ENCODE measurements at regions not wholly inside any gene's neighbourhood (a gene's known extent, or its start where the extent isn't known, plus 50 kb on each side); places are given as distances from the start of the nearest gene placed in this dataset.
"Not testable (repeated sequence)": the region's sequence is repeated elsewhere in the genome, so short reads cannot be mapped to it uniquely, and the experiment has no call there.

DNA sequence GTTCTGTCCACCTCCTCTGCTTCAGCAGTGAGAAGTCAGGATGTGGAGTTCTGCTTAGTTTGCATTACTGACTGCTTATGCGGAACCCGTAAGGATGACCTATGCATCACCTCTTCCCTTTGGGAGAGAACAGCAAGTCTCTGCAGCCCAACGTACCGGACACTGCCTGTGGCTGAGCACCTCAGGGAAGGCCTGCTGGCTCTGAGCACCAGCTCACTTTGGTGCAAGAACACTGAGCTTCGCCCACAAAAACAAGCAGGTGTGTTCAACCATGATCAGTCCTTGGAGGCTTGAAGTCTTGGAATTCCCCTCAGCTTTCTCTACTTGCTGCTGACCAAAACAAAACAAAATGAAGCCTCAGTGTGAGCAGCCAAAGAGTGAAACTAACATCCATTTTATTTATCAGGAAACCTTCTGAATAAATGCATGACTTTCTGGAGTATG lies 52.7 kb upstream of the NCK2 start:
- no peak for DNase-seq (ENCODE audit: low read depth)

DNA sequence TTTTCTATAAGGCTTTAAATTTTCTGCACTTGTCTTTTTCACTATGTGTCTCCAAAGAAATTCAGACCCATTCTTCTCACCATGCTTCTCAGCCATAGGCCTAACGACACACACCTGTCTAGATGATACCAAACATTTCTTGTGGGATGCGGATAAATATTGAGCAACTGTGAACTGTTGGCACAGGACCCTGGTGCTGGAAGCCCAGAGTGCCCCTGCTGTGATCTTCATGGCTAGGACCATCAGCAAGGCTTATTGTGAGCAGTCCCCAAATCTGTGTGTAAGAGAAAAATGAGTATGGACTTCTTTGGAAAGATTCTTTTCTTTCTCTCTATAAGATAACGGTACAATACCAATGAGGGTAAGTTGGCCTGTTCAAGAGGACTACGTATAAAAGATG lies 54.1 kb upstream of the NCK2 start:
- no peak for DNase-seq (ENCODE audit: low read depth)

DNA sequence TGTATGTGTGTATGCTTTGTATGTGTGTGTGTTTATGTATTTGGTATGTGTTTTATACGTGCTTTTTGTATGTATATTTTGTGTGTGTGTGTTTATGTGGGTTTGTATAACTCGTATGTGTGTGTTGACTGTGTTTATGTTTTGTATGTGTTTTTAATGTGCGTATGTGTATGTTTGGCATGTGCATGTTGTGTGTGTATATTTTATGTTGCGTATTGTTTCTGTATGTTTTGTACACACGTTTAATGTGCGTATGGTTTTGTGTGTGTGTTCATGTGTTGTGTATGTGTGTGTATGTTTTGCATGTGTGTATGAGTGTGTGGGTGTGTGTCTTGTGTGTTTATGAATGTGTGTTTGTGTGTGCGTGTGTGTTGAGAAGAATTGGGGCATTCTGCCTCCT lies 55.2 kb upstream of the NCK2 start:
- no peak for DNase-seq (ENCODE audit: low read depth)

DNA sequence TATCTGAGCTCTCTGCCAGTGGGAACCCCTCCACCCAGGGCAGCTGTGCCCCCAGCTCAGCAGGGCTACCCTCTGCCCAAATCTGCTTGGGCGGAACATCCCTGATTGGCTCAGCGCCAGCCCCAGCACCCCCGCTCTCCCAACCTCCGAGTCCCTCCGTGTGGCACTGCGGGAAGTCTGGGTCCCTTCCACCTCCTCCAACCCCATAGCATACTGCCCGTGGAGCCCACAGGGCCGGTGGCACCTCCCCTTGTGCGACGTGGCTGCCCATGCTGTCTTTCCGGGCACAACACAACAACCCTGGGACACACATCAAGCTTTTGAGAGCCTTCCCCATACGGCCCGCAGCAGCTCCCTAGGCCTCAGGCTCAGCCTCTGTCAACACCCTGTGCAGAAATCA lies 55.8 kb upstream of the NCK2 start:
- no peak for DNase-seq (ENCODE audit: low read depth)

DNA sequence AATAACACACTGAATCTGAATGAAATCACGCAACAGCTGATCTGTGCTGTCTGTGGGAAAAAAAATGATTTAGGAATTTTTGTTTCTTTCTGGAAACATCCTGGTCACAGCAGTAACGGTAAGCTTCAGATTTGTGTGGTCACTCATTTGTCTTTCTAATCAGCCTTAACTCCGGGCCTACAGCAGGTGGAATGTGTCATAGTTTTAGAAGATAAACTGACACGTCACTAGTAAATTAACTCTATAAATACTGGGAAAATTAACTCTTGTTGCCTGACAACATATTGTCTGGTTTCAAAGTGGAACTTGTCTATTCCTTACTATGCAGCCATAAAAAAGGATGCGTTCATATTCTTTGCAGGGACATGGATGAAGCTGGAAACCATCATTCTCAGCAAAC lies 58.1 kb upstream of the NCK2 start:
- DNase-seq (ENCODE audit: low read depth), result no peak

DNA sequence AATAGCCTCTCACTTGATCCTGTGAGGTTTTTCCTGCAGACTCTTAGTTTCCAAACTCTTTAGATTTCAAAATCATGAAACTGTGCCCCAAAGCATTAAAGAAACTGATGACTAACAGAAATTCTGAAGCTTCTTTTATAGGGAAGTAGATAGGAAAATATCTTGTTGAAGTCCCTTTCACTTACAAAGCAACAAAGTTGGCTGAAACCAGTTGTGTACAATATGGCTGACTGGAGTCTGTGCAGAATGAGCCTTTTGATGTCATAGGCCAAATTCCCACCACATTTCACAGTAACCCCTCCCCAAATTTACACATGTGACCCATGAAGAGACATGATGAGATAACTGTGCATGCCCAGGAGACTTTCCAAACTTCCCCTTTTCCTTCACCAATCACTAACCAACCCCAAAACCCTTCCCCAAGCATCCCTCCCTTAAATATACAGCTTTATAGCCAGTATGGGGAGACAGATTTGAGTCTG lies 61.7 kb upstream of the NCK2 start:
- no peak for DNase-seq (ENCODE audit: low read depth)

DNA sequence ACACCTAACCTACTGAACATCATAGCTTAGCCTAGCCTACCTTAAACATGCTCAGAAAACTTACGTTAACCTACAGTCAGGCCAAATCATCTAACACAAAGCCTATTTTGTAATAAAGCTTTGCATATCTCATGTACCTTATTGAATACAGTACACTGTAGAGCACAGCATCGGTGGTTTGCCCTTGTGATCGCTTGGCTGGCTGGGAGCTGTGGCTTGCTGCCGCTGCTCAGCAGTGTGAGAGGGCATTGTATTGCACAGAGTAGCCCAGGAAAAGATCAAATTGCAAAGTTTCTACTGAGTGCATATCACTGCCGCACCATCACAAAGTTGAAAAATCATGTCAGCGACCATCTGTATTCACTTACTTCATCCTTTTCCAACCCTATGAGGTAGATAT lies 62.3 kb upstream of the NCK2 start:
- no peak for DNase-seq (ENCODE audit: low read depth)

DNA sequence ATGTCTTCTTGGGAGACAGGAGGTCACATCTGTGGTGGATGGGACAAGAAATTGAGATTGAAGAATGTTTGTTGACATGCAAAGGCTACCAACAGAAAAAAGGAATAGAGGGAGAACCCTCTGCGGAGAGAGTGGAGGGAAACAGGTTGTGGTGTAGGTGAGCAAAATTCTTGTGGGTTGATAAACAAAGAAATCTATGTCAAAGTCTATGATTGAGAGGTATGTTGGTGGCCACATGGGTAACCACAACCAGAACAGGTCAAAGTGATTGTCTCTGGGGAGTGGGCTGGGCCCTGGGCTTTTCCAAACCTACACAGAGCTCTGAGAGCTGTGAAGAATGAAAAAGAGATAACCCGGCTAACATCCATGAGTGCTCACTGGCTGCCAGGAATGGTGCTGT lies 62.8 kb upstream of the NCK2 start:
- no peak for DNase-seq (ENCODE audit: low read depth)

DNA sequence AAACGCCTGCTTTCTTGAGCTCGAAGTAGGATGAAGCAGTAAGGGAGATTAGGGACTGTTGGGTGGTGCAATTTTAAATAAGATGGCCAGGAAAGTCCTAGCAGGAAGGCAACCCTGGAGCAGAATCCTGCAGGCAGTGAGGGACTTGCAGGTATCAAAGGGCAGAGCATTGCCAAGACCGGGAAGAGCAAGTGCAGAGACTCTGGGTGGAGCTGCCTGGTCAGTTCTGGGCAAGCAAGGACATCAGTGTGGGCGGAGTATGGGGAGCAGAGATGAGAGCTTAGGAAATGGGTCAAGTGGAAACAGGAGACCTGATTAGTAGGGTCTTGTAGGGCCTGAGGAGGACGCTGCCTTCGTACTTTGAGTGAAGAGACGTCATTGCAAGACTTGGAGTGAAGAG lies 64.4 kb upstream of the NCK2 start:
- no peak for DNase-seq (ENCODE audit: low read depth)

DNA sequence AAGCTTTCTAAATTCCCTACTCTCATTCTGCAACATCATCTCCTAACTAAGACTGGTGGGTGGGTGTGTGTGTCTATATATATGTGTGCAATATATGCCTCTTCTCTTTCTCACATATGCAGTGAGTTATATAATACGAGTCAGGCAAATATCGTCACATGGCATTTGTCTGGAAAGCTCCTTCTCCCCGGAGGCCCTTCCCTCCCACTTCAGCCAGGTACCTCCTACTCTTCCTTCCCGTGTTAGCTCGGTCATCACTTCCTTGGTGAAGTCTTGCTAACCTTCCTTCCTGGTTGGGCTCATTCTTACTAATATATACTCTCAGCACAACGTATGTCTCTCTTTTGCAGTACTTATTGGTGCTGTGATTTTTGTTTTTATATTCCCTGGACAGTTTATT lies 66.4 kb upstream of the NCK2 start:
- DNase-seq (ENCODE audit: low read depth), result no peak

DNA sequence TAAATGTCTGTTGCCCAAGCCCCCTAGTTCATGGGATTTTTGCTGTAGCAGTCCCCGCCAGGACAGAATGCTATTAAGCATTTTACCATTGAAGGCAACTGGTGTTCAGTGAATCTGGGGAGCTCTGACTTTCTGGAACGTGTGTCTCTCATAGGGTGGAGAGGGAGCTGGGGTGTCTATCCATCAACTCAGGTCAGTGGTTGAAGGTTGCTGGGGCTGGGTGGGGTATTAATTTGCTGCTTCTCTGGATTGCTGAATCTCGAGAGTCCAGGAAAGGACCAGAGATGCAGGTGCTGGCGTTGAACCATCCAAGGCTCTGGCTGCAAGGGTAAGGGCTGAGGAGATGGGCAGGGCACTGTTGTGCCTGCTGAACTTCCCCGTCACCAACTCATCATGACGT lies 66.8 kb upstream of the NCK2 start:
- no peak for DNase-seq (ENCODE audit: low read depth)

DNA sequence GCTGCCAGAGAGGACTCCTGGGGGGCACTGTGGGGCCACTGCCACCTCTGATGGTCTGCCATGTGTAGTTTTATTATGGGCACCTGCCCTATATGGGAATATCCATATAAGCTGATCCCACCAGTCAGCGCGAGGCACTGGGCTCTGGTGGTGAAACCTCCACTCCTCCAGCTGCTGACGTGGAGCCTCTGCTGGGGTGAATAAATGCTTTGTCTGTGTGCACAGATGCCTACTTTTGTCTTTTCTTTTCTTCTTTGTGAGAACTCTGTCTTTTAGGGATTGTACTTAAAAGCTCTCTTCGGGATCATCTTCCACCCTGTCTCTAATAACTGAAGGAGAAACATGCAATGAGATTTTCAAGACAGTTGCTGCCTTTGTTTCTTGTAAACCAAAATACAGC lies 68.9 kb upstream of the NCK2 start:
- DNase-seq (ENCODE audit: low read depth), result no peak

DNA sequence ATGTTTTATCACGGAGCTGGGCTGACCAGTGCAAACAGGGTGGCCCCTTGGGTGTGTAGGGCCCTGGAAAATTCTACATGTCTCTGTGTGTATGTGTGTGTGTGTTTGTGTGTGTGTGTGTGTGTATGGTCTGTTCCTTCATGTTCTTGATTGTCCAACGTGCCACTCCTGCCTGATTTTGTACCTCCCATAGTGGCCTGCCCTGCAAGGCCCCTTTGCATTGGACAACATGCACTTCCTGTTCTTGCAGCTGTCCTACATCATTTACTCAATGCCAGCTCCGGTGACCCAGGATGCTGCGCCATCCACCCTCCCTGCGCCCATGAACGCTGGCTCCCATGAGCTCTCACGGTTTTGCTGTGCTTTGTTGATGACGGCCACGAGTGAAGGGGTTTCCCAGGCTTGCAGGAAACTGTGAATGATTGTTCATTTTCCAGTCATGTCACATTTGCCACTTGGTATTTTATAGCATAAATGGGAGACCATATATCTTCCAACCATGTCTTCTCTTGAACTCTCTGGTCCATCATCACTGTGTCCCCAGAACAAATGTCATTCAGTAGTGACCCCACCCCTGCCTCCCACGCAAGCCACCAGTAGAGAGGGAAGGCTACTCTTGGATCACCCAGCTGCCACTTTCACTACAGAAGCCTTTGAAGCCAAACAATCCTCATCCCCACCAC lies 69.7 kb upstream of the NCK2 start:
- no peak for DNase-seq (ENCODE audit: low read depth)

DNA sequence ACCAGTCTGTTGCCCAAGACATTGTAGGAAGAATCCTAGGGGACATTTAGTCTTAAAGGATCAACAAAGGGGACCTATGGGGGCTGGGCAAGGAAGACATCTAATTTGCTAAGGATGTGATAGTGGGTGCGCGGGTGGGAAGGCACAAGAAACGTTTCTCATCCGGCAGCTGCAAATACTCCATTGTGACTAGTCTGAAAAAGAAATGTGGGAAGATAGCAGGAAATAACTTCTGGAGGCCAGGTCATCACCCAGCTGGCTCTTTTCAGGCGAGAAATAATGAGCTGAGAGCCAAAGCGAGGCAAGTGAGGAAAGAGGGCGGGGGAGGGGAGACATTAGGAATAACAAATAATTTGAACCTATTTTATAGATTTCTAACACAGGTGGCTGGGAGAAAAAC lies 70.3 kb upstream of the NCK2 start:
- no peak for DNase-seq (ENCODE audit: low read depth)

DNA sequence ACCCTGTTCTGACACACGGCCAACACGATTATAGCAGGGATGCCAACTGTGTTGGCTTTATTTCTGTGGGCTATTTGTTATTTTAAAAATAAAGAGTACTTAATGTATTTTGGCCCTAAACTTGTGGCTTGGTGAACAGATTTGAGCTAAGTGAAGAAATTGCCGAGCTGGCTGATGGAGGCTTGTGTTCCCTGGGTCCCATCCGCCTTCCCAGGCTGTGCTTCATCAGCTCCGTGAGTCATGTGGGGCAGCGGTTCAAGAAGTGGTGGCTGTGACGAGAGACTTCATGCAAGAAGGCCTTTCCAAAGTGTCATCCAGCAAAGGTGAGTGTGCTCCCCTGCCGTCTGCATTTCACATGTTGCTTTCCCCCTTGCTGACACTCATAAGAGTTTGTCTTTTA lies 73.6 kb upstream of the NCK2 start:
- DNase-seq (ENCODE audit: low read depth), result no peak

DNA sequence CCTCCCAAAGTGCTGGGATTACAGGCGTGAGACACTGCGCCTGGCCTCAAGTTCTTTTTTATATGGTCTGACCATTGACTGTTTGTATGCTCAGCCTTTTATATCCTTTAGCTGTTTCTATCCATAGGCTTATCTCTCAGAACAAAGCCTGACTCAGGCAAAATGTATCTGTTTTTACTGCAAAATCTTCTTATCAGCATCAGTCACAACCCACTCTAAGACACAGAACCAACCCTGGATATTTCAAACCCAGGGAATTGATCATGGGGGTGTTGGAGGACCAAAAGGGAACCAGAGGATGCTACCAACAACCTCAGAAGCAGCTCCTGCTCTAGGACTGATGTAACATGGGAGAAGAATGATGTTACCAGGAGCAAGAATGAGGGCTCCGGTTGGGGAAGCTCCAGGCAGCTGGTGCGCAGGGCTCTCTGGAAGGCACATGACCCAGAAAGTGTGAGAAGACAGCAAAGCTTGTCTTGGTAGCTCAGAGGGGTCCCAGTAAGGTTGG lies 75.3 kb upstream of the NCK2 start:
- DNase-seq (ENCODE audit: low read depth), result no peak

DNA sequence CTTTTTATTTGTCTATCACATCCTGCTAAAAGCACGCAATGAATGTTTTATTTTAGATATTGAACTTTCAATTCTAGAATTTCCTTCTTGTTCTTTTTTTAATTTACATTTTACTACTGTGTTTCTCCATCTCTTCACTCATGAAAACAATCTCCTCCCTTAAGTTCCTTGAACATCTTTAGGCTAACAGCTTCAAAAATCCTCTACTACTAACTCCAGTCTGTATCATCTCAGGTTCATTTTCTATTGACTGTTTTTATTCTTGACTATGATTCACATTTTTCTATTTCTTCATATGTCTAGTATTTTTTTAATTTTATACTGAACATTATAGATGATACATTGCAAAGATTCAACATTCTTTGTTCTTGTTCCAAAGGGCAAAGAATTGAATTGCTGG lies 79.2 kb upstream of the NCK2 start:
- no peak for DNase-seq (ENCODE audit: low read depth)

DNA sequence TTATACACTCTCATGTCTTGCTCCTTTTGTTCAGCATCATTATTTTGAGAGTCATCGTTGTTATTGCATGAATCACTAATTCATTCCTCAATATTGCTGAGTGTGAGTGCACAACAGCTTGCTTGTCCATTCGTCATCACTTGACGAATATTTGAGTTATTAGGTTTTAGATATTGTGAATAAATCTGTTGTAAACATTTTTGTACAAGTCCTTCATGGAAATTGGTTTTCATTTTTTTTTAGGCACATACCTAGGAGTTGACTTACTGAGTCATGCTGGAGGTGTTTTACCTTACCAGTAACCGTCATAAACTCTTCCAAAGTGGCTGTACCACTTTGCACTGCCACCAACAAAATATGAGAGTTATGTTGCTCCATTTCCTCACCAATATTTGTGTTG lies 84.2 kb upstream of the NCK2 start:
- DNase-seq (ENCODE audit: low read depth), result no peak

DNA sequence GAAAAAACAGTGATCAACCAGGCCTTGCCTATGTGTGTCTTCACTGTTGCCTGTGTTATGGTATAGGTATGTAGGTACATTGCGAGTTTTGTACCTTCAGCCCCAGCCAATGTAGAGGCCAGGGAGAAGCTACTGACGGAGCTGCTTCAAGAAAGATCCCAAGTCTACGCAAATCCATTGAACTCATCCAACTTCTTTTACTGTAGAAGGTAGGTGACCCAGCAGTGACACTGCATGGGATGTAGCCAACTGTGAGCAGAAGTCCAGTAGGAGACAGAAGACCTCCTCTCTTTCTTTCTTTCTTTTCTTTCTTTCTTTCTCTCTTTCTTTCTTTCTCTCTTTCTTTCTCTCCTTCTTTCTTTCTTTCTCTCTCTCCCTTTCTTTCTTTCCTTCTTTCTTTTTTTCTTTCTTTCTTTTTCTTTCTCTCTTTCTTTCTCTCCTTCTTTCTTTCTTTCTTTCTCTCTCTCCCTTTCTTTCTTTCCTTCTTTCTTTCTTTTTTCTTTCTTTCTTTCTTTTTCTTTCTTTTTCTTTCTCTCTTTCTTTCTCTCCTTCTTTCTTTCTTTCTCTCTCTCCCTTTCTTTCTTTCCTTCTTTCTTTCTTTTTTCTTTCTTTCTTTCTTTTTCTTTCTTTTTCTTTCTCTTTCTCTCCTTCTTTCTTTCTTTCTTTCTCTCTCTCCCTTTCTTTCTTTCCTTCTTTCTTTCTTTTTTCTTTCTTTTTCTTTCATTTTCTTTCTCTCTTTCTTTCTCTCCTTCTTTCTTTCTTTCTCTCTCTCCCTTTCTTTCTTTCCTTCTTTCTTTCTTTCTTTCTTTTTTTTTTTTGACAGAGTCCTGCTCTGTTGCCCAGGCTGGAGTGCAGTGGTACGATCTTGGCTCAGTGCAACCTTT lies 88.7 kb upstream of the NCK2 start:
- DNase-seq (ENCODE audit: low read depth), result not testable (repeated sequence)

DNA sequence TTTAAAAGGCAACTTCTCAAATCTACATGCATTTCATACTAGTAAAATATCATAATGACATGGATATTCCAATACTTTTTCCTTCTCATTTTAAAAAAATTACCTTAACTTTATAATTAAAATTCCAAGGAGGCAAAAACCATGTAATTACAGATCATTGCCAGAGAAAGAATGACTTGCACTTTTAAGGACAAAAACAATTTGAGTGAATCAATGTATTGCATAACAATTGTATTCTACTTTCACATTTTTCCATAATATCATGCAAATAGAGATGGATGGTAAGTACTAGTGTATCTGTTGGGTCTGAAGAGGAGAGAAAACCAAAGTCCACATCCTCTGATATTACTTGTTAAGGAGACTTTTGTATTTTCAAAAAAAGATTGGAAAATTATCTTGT lies 89.5 kb upstream of the NCK2 start:
- DNase-seq (ENCODE audit: low read depth), result no peak

DNA sequence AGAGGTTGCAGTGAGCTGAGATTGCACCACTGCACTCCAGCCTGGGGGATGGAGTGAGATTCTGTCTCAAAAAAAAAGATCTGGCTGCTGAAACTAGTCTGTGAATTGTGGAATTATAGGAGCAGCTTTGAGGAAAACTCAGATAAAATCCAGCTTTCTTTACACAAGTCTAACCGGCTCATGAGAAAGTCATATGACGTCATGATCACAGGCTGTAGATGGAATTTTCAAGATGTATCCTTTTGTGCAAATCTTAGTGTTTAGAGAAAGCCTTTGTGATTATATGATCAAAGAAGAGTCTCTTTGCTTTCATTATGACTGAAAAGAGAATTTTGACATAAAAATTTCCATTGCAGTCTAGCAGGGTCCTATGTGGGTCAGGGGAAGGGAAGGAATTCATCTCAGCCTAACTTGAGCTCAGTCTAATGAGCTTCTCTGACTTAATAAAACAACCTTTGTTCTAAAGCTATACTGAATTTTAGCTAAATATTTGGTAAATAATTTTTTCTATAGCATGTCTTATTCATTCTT lies 90.2 kb upstream of the NCK2 start:
- no peak for DNase-seq (ENCODE audit: low read depth)

DNA sequence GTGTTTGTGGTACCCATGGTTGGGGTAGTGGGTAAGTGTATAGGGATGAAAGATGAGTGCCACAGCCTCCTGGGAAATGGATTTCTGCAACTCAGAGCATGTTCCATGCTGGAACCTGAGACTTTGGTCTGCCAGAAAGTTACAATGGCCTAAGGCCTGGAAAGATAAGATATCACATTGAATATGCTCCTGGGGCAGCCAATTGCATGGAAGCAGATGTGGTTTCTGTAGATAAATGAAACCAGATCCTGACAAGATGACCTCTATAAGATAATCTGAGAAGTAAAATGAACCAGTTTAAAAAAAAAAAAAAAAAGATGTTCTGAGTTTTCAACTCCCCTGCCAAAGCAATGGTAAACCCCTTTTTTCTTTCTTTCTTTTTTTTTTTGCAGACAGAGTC lies 91.4 kb upstream of the NCK2 start:
- DNase-seq (ENCODE audit: low read depth), result no peak
